SW480 (cell line): ENCODE measurements at regions not wholly inside any gene's neighbourhood (a gene's known extent, or its start where the extent isn't known, plus 50 kb on each side); places are given as distances from the start of the nearest gene placed in this dataset.

Experiments
- DNase-seq: peaks from one replicate; pipeline ENCODE4 v3.0.0-alpha.2; 2016; ENCODE audit warnings: low spot score

GRCh38 chr2:24439971-24440340 is 51.1 kb upstream of the NCOA1 start:
- no peak for DNase-seq

- no peak for DNase-seq
These were observed 51.6 kb upstream of the NCOA1 start for GRCh38 chr2:24439280-24439970.

- no peak for DNase-seq
These were observed 52.9 kb upstream of the NCOA1 start for GRCh38 chr2:24438106-24438505.

GRCh38 chr2:24435391-24436316 is 55.4 kb upstream of the NCOA1 start:
- DNase-seq: no peak

GRCh38 chr2:24434541-24434940 is 56.5 kb upstream of the NCOA1 start:
- no peak for DNase-seq

- DNase-seq: no peak
These were observed 58.3 kb upstream of the NCOA1 start for GRCh38 chr2:24432735-24433134.

DNA sequence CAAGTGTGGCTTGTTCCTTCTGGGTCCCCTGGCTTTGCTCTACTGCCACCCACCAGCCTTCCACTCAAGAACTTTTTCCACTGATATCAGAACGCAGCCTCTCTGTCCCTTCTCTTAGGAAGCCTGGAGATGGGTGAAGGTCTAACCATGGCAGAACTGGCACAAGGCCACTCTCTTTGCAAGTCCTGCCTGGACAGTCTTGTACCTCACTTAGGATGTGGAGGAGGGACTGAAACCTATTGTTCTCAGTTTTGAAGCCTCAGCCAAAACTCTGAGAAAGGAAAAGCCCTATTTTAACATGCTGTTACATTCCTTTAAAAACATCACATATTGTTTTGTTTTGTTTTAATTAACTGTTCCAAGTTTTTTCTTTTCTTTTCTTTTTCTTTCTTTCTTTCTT is 58.9 kb upstream of the NCOA1 start:
- no peak for DNase-seq

GRCh38 chr2:24429197-24430074 is 61.6 kb upstream of the NCOA1 start:
- peak; percentile 47 for DNase-seq

DNA sequence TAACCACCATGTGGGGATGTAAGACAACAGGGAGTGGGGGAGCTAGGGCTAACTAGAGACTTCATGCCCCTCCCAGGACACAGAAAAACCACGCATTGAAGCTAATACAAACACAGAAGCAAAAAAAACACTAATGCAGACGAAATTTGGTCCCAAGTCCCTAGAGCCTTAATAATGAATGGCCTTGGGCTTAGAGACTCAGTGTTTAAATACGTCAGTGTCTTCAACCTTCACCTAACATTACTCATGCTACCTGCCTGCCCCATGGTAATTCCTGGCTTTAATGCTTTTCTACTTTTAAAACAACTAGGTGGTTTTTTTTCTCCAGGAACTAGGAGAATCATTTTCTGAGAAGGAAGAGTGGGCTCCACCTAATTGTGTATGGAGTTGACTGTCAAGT is 64.1 kb upstream of the ITSN2 start:
- no peak for DNase-seq

DNA sequence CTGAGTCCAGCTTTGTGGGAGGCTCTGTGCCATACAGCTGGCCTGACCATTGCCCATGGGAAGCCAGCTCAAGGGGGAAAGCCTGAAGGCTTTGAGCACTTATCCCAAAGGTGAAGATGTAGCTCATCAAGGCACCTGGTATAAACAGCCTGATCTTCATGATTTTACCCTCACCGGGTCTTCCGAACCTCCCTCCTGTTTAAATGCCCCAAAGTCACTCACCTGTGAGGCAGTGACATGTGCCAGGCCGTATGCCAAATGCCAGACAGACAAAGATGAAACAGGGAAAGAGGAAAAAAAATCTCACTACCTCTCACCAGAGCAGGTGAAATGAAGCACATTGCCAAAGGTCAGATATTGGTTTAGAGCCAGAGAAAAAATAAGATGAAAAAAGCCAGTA is 62.8 kb upstream of the ITSN2 start:
- DNase-seq: no peak

- peak; percentile 70 for DNase-seq
These were observed 61.3 kb upstream of the ITSN2 start for GRCh38 chr2:24421668-24422067.

- no peak for DNase-seq
These were observed 60.0 kb upstream of the ITSN2 start for GRCh38 chr2:24420373-24420772.

DNA sequence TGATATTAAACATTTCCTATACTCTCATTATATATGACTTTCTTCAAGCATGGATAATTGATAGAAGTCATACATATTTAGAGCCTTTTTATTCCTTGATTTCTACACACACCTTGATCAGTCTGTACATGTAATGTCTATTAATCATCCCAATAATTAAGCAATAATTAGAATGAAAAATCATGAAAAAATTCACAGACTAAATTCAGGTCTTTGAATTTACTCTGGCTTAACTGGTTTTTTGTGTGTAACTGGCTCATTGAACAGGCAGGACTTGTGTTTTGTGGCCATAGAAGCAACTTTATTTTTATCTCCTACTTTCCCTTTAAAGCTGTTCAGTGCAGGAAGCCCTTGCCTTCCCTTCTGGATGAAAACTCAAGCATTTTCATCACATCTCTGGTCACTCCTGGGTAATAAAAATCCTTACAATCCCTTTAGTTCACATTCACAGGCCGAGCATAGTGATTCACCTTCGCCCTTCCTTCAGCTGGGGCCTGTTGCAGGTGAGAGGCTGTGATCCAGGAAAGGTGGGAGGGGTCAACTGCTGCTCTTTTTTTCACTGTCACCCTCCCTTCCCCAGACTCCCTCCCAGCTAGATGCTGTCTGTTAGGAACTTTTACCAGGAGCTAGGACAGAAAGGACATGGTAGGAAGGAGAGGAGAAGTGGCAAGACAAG is 58.0 kb upstream of the ITSN2 start:
- peak; percentile 43 for DNase-seq

DNA sequence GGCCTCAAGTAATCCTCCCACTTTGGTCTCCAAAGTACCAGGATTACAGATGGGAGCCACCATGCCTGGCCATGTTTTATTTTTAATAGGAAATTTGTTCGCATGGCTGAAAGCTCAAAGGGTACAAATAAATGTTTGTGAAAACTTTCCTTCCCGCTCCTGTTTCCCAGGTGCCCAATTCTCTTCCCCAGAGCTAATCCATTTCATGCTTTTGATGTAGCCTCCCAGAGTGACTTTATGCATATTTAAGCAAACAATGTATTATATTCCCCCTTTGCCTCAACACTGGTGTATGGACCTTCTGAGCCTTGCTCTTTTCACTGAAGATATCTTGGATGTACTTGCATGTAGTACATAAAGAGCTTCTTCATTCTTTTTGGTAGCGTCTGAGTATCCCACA is 52.5 kb upstream of the ITSN2 start:
- DNase-seq: no peak

DNA sequence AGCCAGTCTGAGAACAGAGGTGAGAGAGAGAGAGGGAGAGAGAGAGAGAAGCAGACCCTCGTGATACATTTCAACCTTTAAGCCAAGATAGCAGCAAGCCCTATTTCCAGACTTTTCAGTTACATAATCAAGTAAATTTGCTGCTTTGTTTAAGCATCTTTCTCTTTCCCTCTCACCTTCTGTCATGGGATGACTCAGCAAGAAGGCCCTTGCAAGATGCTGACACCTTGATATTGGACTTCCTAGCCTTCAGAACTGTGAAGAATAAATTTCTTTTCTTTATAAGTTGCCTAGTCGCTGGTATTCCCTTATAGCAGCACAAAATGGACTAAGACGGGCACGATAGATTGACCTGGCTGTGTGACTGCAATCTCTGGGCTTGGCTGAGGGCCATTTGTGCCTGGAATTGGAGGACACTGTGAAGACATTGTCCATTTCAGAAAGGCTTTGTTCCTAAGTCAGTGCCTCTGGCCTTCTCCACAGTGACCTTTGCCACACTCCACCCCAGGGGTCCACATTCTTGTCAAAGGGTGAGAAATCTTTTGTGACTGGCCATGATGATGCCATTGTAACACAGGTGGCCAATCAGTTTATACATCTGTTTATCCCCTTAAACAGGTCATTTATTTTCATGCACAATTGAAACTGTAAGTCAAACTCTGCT is 51.3 kb upstream of the ITSN2 start:
- DNase-seq: no peak

DNA sequence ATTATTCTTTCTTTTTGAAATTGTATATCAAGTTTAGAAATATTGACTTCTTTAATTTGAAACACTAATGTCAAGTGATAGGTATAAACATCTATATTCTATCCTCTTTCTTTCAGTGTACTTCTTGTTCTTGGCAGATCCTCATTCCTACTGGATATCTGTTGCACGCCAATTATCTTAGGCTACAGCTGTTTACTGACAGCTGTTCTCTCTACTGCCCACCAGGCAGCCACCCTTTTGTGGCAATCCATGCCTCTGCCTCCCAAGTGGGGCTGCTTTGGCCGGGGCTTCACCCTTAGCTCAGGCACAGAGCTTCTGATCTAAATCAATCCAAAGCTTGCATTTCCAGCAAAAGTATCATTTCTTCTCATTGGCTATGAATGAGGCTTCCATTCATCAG is 50.6 kb upstream of the ITSN2 start:
- no peak for DNase-seq

DNA sequence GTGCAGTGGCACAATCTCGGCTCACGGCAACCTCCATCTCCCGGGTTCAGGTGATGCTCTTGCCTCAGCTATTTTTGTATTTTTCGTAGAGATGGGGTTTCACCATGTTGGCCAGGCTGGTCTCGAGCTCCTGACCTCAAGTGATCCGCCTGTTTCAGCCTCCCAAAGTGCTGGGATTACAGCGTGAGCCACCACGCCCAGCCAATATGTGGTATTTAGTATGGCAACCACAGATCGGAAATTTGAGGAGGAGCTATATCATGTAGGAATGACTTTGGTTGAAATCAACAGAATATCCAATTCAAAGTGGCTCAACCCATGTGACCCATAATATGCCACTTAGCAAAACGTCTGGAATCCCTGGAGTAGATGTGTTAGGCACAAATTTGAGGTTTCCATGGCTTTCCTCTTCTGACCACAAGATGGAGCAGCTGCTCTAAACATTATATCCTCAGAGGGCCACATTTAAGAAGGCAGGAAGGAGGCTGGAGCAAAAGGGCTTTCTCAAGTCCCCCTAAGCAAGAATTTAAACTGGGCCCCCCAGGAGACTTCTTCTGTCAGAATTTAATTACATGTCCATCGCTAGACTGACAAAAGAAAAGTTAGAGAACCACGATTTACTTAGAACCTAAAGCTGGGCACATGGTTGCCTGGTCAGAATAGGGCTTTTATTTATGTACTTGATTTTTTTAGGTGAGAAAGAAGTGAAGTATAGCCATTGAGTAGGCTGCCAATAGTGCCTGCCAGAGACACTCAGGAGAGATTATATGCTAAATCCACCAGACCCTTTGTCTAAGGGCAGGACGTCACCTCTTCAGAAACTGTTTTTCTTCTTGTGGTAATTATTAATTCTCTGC is 49.6 kb upstream of the ITSN2 start:
- peak; percentile 89 for DNase-seq
